HG03378 (cell line): ENCODE measurements at regions not wholly inside any gene's neighbourhood (a gene's known extent, or its start where the extent isn't known, plus 50 kb on each side); places are given as distances from the start of the nearest gene placed in this dataset.
"Not testable (repeated sequence)": the region's sequence is repeated elsewhere in the genome, so short reads cannot be mapped to it uniquely, and the experiment has no call there.

Experiments used
- ATAC-seq: cut with Tn5 transposase; IDR thresholded peaks from one replicate; pipeline ENCODE4 v1.9.1; 2021; ENCODE audit warnings: mild to moderate bottlenecking, moderate library complexity; ENCODE audit not compliant: unreplicated experiment

DNA sequence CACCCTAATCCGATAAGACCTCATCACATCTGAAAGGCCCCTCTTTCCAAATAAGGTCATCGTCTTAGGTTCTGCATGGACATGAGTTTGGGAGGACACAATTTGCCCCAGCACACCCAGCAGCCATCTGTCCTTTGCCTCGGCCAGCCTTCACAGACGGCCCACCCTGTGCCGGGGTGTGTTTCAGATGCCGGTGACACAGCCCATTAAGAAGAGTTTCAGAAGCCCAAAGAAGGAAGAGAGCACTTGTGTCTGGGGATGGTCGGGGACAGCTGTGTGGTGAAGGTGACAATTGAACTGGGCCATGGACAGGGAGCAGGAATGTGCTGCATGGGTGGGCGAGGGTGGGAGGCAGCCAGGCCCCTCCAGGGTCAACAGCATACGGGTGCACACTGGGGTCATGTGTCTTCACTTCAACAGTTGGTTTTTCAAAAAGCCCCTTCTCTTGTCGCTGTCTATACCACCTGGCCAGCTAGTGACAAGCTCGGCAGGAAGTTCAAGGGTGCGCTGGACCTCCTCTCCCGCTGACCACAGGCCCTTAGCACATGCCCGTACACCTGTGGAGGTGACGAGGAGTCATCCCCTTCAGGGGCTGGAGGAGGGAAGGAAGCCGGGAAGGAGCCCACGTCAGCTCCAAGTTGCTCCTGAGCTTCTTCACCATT is 183.1 kb downstream of the C16orf95 start:
- ATAC-seq = no peak

DNA sequence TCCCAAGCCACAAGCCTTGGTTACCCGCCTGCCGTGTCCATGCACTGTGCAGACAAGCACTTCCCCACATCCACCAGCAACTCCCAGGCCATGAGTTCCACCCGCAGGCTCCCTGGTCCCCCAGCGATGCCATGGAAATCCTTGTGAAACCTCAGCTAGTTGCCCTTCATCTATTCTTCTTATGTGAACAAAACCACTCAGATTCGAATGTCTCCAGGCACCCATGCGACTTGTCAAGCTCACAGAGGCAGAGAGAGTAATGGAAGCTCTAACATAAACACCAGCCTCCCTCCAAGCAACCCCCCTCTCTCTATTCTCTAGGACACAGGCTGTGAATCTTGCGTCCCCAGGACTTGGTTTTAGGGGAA is 182.6 kb downstream of the C16orf95 start:
- ATAC-seq = no peak

DNA sequence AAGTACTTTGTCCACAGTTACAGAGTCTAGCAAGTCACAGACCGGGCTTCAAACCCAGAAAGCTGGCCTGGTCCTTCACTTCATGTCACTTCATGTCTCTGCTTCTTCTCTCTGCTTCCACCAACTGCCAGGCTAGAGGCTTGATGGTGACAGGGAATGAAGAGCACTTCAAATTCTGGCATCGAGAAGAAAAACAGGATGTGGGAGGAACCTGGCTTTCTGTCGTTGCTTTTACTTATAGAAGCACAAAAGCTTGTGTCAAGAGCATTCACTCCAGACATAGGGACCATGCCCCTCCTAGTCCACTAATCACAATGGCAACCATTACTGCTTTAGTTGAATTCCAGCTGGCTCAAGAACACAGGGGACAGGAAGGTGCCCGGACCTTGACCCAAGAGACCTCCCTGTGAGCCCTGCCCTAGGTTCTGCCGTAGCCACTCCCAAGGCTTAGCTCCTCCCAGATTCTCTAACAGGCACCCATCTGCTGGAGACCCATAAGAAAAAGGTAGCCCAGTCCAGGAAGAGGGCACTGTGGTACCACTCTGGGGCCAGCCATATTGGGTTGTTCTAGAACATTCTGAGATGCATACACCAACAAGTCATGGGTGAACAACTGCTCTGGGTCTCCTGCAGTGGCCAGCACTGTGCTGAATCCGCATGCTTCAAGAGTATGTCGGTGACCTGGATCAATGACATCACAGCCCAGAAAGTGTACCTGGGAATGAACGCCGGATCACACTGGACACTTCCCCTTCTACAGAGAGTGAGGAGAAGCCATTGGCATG is 181.8 kb downstream of the C16orf95 start:
- no peak for ATAC-seq

DNA sequence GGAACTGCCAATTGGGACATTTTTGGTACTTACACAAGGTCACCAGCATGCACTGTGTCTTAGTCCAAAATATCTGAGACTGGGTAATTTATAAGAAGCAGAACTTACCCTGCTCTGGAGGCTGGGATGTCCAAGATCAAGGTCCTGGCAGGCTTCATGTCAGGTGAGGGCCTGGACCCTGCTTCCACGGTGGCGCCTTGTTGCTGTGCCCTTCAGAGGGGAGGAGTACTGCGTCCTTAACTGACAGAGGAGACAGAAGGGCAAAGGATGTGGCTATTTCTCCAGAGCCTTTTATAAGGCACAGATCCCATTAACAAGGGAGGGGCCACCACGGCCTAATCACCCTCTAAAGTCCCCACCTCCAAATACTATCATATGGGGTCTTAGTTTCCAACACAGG is 178.9 kb downstream of the C16orf95 start:
- no peak for ATAC-seq

DNA sequence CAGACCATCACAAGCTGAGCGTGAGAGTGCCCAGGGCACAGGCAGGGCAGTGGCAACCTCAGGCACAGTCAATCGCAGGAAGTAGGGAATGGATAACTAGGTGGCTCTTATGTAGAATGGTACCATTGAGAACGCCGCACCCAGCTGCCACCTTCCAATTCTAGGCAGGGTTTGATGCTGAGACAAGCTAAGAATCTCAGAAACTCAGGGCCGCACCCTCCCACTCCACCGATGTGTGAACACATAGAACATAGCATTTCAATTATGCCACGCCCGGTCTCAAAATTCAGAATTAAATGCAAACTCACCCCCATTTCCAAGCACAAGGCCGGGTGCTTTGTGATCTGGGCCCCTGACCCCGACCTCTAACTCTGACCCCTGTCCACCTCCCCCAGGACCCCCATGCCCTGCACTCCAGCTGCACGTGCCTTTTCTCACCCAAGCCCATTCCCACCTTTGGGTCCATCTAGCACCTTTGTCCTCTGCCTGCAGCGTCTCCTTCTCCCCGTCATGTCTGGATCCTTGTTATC is 178.4 kb downstream of the C16orf95 start:
- ATAC-seq = no peak

DNA sequence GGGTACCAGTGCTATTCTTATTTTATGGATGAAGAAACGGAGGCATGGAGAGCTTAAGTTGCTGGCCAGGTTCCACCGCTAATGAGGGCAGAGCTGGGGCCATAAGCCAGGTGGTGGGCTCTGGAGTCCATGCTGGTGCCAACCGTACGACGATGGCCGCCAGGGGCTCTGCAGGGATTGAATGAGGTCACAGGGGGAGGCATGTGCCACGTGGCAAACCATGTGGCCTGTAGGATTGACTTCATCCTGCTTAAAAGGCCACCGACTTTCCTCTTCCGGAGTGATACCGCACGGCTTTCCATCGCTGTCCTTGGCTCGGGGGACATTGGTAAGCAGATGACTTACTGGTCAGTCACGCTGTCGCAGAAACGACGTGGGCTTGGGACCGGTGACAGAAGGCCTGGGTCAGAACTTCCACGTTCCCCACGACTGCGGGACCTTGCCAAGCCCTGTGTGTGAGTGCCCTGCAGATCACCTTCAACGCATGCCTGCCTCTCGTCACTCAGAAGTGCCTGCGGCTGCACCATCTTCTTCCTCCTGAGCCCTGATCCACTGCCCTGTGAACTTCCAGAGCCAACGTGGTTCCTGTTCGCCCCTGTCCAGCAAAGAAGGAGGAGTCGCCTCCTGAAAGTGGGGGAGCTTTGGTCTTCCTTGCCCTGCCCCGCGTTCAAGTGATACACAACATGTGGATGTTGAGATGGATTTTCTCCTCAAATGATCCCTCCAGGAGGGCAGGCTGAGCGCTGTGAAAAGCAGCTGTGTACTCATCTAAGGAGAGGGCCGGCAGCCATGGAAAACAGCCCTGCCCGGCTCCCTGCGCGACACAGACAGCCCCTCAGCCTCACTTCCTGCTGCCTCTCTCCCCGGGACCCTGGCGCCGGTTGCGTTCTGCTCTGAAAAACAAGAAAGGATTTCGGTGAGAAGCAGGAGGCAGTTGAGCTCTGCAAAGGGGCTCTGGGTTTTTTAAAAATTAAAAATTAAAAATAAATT is 176.7 kb downstream of the C16orf95 start:
- no peak for ATAC-seq

DNA sequence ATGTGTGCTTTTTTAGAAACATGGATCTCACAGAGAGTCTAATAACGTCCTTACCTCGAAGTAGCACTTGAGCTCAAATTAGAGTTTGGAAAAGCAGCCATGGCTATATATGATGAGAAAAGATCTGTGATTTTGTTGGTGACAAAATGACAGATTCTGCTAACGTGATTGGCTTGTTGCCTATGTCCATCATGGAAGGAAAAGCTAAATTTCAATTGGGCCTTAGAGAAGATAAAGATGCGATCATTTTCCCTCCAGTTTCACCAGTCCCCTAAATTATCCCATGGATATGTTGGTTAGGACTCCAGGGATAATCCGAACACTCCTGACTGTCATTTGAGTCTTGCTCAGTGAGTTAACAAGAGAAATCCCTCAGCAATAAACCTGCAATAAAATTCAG is 175.8 kb downstream of the C16orf95 start:
- no peak for ATAC-seq

DNA sequence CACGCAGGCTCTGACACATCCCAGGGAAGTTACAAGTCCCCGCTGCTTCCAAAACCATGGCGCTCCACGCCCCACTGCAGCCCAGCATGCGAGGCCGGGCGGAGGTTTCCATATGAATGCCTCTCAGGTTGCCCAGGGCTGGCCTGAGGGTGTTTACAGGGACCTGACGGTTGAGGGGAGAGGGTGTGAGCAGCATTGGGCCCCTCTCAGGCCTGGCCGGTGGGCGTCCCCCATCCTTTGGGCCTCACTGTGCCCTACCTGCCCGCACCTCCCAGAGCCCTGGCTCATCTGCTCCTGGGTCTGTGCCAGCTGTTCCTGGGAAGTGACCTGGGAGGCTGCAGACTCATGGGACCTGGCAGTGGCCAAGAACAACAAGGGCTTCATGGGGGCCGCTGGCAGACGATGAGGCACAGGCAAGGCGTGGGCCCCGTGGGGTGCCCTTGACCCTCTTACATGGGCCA is 173.5 kb downstream of the C16orf95 start:
- no peak for ATAC-seq

DNA sequence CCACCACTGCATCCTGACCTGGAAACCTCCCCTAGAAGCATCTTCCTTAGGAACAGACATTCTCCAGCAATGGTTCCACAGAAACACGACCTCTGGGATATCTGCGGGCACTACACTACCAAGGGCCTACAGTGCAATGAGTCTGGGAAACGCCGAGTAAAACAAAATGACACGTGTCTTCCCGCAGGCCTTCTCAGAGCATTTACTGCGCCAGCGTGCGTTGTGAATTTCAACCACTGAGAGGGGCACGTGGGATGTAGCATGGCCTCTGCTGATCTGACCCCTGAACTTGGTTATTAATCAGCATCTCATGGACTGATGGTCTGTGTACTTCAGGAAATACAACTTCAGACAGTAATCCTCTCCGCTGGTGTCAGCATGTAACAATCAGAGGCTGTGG is 173.0 kb downstream of the C16orf95 start:
- no peak for ATAC-seq

DNA sequence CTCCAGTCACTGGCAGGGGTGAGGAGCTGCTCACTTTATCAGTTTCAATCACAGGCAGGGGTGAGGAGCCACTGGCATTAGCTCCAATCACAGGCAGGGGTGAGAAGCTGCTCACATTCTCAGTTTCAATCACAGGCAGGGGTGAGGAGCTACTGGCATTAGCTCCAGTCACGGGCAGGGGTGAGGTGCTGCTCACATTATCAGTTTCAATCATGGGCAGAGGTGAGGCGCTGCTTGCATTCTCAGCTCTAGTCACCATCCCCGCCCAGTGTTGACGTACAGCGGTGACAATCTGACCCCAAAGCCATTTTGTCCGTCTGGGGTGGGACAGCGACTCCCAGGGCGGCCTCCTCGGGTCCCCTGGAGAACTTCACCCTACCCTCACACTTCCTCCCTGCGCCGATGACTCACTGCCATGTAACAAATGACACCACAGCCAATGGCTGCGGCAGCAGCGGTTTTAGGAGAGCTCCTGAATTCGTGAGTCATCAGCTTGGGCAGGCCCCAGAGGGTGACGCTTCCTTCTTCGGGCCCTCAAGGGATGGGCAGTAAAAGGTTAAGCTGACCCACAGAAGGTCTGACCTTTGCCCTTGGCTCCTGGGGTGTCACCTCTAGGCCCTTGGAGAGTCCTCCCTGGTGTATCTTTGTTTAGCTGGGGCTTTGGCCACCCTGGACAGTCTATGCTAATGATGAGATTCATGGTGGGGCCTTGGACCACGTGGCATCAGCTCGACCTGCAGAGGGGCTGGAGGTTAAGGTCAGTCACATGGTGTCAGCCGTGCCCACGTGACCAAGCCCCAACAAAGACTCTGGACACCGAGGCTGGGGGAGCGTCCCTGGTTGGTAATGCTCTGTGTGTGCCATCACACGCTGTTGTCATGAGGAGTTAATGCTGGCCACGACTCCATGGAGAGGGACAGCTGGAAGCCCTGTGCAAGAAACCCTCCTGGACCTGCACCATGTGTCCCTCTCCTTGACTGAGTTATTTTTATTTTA is 171.7 kb downstream of the C16orf95 start:
- ATAC-seq = no peak

DNA sequence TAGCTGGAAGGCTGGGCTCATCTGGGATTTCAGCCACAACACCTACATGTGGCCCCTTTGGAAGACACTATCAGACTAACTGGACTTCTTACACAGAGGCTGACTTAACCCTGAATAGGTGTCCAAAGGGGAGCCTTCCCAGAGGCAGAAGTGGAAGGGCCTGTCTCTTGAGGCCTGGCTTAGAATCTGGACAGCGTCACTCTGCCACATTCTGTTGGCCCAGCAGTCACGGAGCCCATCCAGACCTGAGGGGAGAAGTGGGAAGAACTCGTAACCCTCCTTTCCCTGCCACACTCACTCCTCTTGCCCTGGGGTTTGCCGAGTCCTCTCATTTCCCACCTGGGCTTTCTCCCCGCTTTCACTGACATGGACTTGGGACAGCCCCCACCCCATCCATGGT is 170.5 kb downstream of the C16orf95 start:
- ATAC-seq = no peak

DNA sequence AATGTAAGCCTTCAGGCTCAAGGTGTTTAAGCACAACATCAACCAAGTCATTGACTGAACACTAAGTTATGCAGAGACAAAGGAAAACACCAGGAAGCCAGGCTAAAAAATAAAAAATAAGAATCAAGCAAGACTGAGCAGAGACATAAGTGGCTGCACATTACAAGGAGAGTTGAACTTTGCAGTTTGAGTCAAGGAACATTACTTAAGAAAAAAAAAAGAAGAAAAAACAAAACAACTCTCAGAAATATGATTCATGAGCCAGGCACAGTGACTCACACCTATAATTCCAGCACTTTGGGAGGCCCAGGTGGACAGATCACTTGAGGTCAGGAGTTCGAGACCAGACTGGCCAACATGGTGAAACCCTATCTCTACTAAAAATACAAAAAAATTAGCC is 168.1 kb downstream of the C16orf95 start:
- no peak for ATAC-seq

DNA sequence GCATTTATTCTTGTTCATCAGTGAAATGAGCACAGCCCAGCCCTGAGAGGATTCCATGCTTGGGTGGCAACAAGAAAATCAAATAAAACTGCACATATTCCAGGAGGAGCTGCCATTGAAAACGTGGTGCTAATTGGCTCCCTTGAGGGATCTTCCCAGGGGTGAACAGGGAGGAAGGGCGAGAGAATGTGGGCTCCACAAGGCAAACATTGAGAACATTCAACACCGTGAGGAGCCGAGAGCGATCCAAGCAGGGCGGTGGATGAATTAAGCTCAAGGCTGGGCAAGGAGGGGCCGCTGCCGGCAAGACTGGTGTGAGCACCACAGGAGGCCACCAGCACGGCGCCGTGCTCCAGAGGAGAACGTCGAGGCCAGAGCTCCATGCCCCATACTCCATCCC is 166.9 kb downstream of the C16orf95 start:
- no peak for ATAC-seq

DNA sequence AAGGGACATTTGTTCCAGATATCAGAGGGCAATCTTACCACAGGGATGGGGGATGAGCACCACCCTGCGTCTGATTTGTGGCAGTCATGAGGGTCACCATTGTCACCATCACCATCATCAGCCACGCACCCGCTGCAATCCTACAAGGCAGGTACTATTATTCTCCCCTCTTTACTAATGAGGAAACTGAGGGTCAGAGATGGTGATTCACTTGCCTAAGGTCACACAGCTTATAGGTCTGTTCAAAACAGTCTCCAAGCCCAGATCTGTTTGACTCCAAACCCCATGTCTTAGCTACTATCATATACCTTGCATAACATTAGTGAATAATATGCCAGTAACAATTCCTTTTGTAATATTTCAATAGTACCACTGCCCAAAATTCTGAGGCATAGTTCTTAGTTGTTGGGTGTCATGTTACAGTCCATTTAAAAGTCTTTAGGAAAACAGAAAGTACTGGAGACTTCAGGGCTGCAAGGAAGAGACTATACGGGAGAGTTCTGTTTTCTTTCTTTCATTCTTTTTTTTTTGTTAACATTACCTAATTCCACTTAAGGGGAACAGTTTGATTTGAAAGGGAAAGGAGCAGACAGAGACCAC is 166.4 kb downstream of the C16orf95 start:
- no peak for ATAC-seq

DNA sequence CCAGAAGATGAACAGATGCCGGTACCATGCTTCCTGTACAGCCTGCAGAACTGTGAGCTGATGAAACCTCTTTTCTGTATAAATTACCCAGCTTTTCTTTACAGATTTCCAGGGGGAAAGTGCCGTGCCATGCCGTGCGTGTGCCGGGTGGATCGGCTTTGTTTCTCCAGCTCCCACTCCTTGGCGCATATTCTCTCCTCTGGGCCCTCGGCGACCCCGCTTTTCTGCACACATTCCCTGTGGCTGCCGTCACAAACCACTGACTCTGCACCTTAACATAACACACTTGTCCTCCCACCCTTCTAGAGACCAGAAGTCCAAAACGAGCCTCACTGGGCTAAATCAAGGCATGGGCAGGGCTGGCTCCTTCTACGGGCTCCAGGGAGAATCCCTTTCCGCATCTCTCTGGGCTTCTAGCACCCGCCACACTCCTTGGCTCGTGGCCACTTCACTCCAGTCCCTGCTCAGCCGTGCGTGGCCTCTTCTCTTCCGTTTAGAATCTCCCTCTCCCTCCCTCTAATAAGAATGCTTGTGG is 164.9 kb downstream of the C16orf95 start:
- no peak for ATAC-seq

DNA sequence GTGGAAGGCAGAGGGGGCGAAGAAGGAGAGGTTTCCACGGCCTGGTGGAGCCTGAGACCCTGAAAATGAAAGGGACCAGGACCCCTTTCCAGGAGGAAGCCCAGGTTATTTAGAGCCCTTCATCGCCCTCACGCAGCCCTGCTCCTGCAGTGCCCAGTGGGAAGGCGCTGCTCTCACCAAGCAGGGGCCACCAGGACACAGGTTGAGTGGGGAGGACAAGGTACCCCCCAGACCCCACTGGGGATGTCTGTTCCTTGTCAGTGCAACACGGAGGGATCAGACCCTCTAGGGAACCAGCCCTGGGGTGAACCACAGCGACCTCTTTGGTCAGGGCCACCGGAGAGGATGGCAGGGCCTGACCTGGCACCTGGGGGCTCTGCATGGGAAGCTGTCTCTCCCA is 163.9 kb downstream of the C16orf95 start:
- no peak for ATAC-seq

DNA sequence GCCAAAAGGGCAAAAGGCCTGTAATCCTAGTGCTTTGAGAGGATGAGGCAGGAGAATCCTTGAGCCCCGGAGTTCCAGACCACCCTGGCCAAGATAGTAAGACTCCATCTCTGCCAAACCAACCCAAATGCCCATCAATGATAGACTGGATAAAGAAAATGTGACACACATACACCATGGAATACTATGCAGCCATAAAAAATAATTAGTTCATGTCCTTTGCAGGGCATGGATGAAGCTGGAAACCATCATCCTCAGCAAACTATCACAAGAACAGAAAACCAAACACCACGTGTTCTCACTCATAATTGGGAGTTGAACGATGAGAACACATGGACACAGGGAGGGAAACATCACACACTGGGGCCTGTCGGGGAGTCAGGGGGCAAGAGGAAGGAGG is 161.9 kb downstream of the C16orf95 start:
- not testable (repeated sequence) for ATAC-seq

DNA sequence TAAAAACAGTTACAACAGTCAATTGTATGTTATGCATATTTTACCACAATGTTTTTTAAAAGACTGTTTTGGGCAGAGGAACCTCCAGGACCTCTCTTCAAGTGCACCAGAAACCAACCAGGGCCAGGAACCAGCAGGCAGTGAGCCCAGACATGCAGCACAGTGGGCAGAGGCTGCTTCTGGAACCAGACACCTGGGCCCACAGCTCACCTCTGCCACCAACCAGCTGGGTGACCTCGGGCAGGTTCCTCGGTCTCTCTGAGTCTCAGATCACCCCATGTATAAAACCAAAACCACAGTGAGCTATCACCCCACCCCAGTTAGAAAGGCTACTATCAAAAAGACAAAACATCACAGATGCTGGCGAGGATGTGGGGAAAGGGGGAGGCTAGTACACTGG is 161.0 kb downstream of the C16orf95 start:
- ATAC-seq = no peak

DNA sequence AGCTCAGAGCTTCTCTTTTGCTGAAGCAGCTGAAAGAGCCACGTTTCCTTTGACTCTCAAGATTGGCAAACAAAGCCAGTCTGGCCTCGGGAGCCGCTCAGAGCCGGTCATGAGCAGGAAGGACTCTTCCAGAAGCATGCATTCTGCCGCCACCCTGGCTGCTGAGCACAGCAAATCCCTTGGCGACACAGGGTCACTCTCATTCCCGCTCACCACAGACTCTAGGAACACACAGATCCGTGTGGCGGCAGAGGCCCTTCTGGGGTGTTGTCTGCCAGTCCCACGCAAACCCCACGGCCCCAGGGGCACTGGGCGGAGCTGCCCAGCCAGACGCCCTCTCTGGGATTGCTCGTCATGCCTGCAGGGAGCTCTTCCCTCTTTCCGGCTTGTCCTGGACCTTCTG is 157.0 kb downstream of the C16orf95 start:
- no peak for ATAC-seq
